Activated naive CD4-positive, alpha-beta T cell treated with anti-CD3 and anti-CD28 coated beads, Interleukin-2, amount 10 ng/mL, durations not matched to agents 7 days and 5 days (primary cell): ENCODE measurements at regions not wholly inside any gene's neighbourhood (a gene's known extent, or its start where the extent isn't known, plus 50 kb on each side); places are given as distances from the start of the nearest gene placed in this dataset.

Experiments used
- CTCF ChIA-PET: fragments of 350-600 bp; sonication (Branson Sonifier 250); formaldehyde crosslinking; loops from one replicate; lab custom pipeline; 2021; ENCODE audit warnings: antibody characterized with exemption; lab: Charles Lee
- DNase-seq: peaks from one replicate; pipeline ENCODE4 v3.0.0-alpha.2; 2020
- H3K27ac Mint-ChIP-seq: one replicate; pipeline ENCODE4 v1.8.0; 2021; ENCODE audit warnings: mild to moderate bottlenecking, moderate library complexity, mixed read lengths
- H3K27me3 Mint-ChIP-seq: one replicate; pipeline ENCODE4 v1.8.0; 2021; ENCODE audit warnings: mild to moderate bottlenecking, mixed read lengths
- H3K36me3 Mint-ChIP-seq: one replicate; pipeline ENCODE4 v1.8.0; 2021; ENCODE audit warnings: mixed read lengths
- H3K4me1 Mint-ChIP-seq: one replicate; pipeline ENCODE4 v1.8.0; 2021; ENCODE audit warnings: mixed read lengths
- H3K4me3 Mint-ChIP-seq: one replicate; pipeline ENCODE4 v1.8.0; 2021; ENCODE audit warnings: mild to moderate bottlenecking, moderate library complexity, mixed read lengths
- H3K9me3 Mint-ChIP-seq: one replicate; pipeline ENCODE4 v1.8.0; 2021; ENCODE audit warnings: mixed read lengths

DNA sequence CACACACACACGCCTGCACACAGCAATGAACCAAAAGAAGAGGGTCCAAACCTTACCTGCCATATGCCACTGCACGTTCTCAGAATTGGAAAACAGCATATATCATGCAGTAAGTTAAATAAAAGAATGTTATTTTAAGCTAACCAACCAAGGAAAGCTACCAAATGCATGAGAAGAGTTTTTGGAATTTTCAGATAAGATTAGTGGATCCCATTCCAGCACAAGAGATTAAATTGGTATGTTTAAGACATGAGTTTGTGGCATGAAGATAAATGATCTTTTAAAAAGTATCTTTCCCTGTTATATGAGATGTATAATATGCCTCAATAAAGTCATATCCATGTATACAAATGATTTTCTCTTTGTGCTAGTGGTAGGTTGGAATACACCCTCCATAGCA lies 811.4 kb downstream of the NR2F2 start:
- Mint-ChIP-seq H3K27me3 (no peaks in the 10 kb centered on the region), H3K36me3 (no peaks in the 10 kb centered on the region), H3K9me3 (peaks cover 2% of the 10 kb centered on the region), H3K4me1 (no peaks in the 10 kb centered on the region), H3K4me3 (no peak overlapping the region), H3K27ac (no peak overlapping the region)
- no peak for DNase-seq
- CTCF ChIA-PET = no interaction called here

DNA sequence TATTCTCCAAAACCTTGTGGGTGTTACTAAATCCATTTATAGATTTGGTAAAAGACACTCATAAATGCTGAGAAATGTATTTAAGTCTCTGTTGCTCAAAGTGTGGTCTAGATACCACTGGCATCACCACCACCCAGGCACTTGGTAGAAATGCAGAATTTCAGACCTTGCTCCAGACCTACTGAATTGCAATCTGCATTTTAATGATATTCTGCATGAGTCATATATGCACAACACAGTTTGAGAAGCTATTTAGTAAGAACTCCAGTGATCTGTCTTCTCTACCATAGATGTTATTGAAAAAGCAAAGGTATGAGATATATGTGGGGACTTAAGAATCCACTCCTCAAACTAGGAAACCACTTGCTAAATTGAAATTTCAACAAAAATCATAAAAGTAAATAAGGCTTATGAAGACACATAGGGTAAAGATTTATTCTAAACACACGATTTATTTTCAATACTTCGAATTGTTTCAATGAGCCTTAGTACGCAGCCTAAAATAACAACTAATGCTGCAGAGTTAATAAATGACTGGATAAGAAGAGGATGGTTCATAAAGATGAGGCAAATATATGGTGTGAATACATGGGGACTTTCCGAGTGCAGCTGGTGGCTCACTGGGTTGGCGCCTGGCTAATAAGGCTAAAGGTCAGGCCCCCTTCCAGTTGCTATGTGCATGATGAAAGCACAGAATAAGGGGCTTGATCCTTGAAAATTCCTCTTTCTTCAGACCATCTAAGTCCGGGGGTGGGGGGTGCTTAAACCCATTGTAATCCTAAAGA lies 813.3 kb downstream of the NR2F2 start:
- H3K9me3 Mint-ChIP-seq = peaks cover 4% of the 10 kb centered on the region
- no peaks in the 10 kb centered on the region for H3K27me3 Mint-ChIP-seq
- no peak for DNase-seq
- no peaks in the 10 kb centered on the region for H3K4me1 Mint-ChIP-seq
- no peak overlapping the region for H3K4me3 Mint-ChIP-seq
- no peak overlapping the region for H3K27ac Mint-ChIP-seq
- no peaks in the 10 kb centered on the region for H3K36me3 Mint-ChIP-seq
- CTCF ChIA-PET = interaction anchor here (0.7 kb wide), 1 partner anchor 19 kb away, joined by 4 read pairs; no protein-coding TSS in a partner anchor

DNA sequence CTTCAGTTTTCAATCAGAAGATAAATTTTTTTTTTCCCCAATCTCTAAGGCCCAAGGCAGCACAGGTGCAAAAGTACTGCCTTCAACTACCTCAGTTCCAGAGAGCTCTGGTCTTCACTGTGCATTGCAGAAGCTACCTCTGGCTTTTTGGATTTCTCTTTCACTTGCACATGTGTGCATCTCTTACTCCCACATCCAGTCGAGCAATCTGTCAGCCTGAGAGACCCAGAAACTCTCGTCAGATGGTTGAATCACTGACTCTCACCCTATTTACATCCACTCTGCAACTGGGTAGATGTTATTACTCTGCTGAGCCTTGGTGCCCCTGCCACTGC lies 813.8 kb downstream of the NR2F2 start:
- Mint-ChIP-seq H3K4me3 (no peak overlapping the region), H3K27ac (no peak overlapping the region), H3K4me1 (no peaks in the 10 kb centered on the region), H3K36me3 (no peaks in the 10 kb centered on the region), H3K27me3 (no peaks in the 10 kb centered on the region), H3K9me3 (peaks cover 4% of the 10 kb centered on the region)
- DNase-seq = no peak
- CTCF ChIA-PET = interaction anchor here (0.7 kb wide), 1 partner anchor 18 kb away, joined by 4 read pairs; no protein-coding TSS in a partner anchor

DNA sequence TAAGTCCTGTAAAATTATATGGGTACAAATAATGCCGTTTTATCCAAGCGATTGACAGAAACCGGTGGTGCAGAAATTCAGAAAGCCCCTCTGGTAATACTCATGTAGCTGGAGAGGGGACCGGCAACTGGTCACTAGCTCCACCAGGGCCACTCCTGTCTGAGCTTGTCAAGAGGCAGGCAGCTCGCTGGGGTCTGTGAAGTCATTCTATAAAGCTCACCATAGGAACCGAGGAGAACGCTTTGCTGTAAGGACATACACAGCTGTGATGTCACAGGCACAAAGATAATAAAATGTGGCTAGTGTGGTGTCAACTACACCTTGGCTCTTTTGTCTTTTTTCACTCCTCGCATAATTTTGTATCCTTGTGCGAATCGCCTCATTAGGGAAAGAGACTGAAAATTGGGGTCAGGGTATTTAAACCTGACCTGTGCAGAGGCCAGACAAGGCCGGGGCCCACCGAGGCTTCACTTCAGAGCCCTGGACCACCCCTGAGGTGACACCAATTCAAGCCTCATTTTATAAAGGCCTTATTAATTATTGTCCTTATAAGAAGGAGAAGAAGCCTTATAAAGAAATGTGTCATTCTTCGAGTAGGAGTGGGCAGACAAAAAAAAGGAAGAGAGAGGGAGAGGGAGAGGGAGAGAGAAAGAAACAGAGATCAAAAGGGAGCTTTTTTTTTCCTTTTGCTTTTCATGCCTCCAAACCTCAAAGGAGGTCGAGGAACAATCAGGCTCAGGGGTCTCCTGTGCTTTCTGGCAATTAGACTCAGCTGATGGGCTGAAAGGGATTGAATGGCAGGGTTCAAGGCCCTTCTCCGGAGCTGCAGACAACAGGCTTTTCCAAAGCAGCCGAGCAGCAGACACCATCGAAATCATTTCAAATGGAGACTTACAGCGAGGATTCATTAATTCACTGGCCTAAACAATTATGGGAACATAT lies 813.3 kb upstream of the ARRDC4 start:
- CTCF ChIA-PET = no interaction called here
- Mint-ChIP-seq H3K4me3 (no peak overlapping the region), H3K4me1 (no peaks in the 10 kb centered on the region), H3K36me3 (no peaks in the 10 kb centered on the region), H3K27me3 (no peaks in the 10 kb centered on the region), H3K27ac (no peak overlapping the region), H3K9me3 (peaks cover 6% of the 10 kb centered on the region)
- DNase-seq = no peak

DNA sequence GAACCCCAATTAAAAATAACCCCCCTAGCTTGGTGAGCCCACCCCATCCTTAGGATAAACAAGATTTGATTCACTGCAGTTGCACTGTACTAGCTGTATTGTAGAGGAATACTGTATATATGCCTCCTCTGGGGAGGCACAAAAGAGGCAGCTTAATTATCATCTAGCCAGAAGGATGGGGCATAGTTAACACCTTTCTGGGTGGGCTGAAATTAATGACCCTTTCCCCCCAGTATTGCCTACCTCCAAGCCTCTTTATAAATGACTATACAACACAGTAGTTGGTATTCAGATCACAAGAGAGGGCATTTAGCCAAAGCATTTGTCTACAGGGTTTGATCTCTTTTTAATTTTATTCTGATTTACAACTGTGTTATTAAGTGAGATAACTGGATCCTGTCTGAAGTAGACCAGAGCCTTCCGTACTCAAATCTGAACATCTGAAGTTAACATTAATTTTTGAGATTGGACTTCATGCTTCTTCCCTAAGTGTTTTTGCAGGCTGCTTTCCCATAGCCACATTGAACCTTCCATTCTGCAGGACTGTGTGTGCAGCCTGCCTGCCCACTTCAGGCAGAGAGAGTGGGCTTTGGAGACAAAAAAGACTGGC lies 807.0 kb upstream of the ARRDC4 start:
- no peaks in the 10 kb centered on the region for H3K36me3 Mint-ChIP-seq
- CTCF ChIA-PET = no interaction called here
- H3K4me1 Mint-ChIP-seq = no peaks in the 10 kb centered on the region
- DNase-seq = no peak
- H3K4me3 Mint-ChIP-seq = no peak overlapping the region
- no peak overlapping the region for H3K27ac Mint-ChIP-seq
- no peaks in the 10 kb centered on the region for H3K27me3 Mint-ChIP-seq
- H3K9me3 Mint-ChIP-seq = peaks cover 3% of the 10 kb centered on the region

DNA sequence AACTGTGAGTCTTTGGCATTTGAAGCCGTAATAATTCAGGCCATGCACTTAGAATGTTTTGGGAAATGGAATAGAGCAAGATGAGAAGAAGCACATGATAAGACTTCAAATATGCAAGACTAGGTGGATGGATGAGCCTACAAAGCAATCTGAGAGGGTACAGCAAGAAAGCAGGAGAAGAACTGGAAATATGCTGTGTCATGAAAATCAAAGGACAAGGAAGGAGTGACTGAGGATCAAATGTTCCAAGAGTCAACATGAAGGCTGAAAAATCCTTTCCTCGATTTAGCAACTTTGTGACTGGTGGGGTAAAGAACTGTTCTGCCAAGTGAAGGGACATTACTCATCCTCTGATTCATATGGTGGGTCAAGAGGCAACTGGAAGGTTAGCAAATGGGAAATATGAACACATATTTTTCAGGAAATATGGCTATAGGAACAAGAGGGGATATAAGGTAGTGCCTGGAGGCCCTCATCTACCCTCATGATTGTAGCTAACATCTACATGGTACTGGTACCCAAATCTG lies 803.7 kb upstream of the ARRDC4 start:
- DNase-seq = no peak
- no peak overlapping the region for H3K27ac Mint-ChIP-seq
- no peaks in the 10 kb centered on the region for H3K27me3 Mint-ChIP-seq
- H3K4me3 Mint-ChIP-seq = no peak overlapping the region
- no peaks in the 10 kb centered on the region for H3K4me1 Mint-ChIP-seq
- no peaks in the 10 kb centered on the region for H3K36me3 Mint-ChIP-seq
- CTCF ChIA-PET = no interaction called here
- H3K9me3 Mint-ChIP-seq = no peaks in the 10 kb centered on the region

DNA sequence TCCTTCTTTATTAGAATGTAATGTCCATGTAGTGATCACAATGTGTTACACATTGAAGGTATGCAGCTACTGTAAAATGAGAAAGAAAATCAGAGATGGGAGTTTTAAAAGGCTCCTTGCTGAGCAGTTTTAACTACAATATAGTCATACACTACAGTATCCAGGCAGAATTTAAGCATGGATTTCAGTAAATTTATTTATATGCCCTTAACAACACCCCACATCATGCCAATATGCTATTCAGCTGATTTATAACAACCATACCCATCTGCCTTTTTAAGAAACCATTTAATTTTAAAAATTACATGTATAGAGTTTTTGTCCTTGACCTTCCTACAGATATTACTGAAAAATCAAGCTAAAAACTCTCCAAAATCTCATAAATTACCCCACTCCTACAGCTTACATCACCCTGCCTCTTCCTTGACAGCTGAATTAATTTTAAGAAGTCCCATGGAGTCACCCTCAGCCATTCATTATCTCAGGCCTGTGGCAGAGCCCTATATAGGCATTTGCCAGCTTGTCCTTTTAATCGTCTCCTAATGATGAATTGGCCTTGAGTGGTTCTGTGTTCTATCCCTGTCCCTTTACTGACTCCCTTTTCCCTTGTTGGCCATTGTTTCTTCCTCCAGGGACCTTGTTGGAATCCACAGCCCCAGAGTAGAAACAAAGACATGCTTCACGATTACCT lies 797.6 kb upstream of the ARRDC4 start:
- Mint-ChIP-seq H3K36me3 (no peaks in the 10 kb centered on the region), H3K4me3 (no peak overlapping the region), H3K27ac (no peak overlapping the region), H3K9me3 (no peaks in the 10 kb centered on the region), H3K4me1 (no peaks in the 10 kb centered on the region), H3K27me3 (no peaks in the 10 kb centered on the region)
- CTCF ChIA-PET = interaction anchor here (0.6 kb wide), 1 partner anchor 18 kb away, joined by 4 read pairs; no protein-coding TSS in a partner anchor
- DNase-seq = no peak

DNA sequence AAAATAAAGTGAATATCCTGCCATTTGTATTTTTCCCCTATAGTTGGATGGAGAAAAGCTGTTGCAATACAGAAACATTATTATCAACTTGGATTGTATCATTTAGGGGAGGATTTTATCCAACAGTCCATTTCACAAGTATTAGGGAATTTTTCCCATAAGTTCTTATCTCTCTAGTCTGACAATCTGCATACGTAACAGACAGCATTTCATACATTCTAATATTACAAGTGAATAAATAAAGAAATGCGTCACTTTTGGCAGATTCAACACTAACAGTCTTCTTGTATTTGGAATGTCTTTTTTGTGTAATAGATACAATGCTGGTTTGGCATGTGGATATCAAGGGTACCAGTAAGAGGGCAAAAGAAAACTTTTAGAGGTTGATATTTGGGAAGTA lies 795.3 kb upstream of the ARRDC4 start:
- CTCF ChIA-PET = no interaction called here
- no peak overlapping the region for H3K27ac Mint-ChIP-seq
- no peaks in the 10 kb centered on the region for H3K4me1 Mint-ChIP-seq
- H3K4me3 Mint-ChIP-seq = no peak overlapping the region
- no peaks in the 10 kb centered on the region for H3K27me3 Mint-ChIP-seq
- no peak for DNase-seq
- no peaks in the 10 kb centered on the region for H3K9me3 Mint-ChIP-seq
- no peaks in the 10 kb centered on the region for H3K36me3 Mint-ChIP-seq

DNA sequence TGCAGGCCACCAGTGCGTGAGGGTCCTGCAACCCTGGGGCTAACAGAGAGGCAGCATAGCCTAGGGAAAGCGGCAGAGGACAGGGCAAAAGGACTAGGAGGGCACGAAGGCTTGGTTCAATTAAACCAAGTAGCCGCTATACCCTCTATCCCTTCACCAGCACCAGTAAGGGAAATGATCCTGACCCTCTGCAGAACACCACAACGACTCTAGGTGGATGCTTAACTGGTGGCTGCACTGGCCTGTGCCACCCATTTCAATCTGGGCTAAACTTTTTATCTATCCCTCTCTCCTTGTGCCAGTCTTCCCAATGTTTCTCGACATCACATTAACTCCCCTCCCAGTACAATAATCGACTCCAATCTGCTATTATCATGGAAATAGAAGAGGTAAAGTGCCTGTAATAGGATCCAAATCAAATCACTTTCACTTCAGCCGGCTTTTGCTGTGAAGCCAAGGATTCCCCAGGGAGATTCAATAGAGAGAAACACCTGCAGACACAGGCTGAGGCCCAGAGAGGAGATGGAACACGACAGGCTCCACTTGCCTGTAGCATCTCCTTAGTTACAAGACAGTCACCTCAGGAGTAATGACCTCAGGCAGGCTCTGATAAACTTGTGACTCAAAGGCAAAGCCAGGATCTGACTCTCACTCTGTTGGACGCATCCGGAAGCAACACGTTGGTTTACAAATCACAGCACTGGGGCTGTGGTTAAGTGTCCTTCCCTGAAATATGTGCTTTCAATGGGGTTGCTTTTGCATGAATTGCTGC lies 791.6 kb upstream of the ARRDC4 start:
- Mint-ChIP-seq H3K4me3 (no peak overlapping the region), H3K4me1 (no peaks in the 10 kb centered on the region)

DNA sequence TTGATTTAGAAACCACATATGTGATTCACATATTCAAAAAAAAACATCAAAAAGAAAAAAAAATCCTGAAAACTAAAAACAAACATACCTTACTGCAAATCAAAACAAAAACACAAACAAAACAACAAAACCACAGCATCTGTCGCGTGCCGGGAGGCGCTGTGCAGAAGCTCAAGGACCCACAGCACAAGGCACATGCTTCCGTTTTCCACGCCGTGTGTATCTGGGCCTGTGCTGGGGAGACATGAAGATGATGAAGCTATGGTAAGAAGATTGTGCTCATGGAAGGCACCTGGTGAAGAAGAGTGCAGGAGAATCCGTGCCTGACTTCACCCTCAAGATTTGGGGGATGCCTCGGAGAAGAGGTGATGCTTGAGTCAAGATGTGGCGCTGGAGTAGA lies 788.9 kb upstream of the ARRDC4 start:
- Mint-ChIP-seq H3K27ac (no peak overlapping the region), H3K4me1 (no peaks in the 10 kb centered on the region), H3K36me3 (no peaks in the 10 kb centered on the region), H3K27me3 (no peaks in the 10 kb centered on the region), H3K4me3 (no peak overlapping the region), H3K9me3 (no peaks in the 10 kb centered on the region)
- no peak for DNase-seq
- CTCF ChIA-PET = no interaction called here

More for the DNA sequence above, 791.6 kb upstream of the ARRDC4 start:
- no peaks in the 10 kb centered on the region for H3K9me3 Mint-ChIP-seq
- no peaks in the 10 kb centered on the region for H3K27me3 Mint-ChIP-seq
- H3K36me3 Mint-ChIP-seq = no peaks in the 10 kb centered on the region
- CTCF ChIA-PET = no interaction called here
- H3K27ac Mint-ChIP-seq = no peak overlapping the region
- no peak for DNase-seq

DNA sequence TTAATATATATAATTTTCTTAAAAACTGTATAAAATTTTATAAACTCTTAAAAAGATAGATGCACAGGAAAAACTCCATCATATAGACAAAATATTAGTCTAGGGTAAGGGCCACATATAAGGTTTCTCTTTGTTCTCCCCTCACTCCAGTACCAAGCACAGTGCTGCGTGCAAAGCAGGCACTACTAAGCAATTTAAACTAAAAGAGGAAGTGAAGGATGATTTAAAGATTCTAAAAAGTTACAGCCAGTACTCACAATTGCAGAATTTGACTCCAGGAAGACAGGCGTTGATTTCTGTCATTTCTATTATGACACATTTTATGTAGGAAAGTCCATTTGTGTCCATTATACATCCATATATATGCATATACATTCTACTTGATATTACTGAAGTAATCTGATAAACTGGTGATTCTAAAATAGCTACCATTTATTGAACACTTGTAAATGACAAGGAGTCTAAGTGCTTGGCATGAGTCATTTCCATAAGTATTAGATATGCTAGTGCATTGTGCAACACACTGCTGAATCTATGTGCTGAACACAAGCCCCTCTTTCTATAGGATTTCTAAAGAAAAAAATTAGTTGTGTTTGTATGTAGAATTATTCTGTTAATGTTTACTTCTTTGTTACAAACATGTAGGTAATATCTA lies 785.5 kb upstream of the ARRDC4 start:
- Mint-ChIP-seq H3K27me3 (no peaks in the 10 kb centered on the region), H3K27ac (no peak overlapping the region), H3K4me1 (no peaks in the 10 kb centered on the region), H3K36me3 (no peaks in the 10 kb centered on the region), H3K4me3 (no peak overlapping the region), H3K9me3 (no peaks in the 10 kb centered on the region)
- no peak for DNase-seq
- CTCF ChIA-PET = no interaction called here

DNA sequence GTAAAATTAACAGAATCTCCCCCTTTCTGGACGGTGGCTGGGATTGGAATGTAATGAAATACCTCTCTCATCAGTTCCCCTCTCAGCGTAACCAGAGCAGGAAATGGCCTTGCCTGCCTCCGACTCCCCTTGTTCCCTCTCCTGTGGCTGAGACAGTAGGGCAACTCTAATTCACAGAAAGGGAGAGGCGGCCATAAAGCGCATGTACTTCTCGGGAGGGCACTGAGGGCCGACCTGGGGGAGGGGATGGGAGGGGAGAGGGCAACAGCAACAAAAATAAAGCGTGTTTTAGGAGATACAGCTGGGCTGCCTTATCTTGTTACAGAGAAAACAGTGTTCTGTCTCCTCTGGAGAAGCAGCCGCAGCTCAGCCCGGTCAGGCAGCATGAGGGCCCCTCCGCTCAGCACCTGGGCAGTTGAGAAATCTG lies 783.3 kb upstream of the ARRDC4 start:
- no peaks in the 10 kb centered on the region for H3K36me3 Mint-ChIP-seq
- H3K27me3 Mint-ChIP-seq = no peaks in the 10 kb centered on the region
- no peak overlapping the region for H3K27ac Mint-ChIP-seq
- DNase-seq = no peak
- no peaks in the 10 kb centered on the region for H3K9me3 Mint-ChIP-seq
- CTCF ChIA-PET = no interaction called here
- H3K4me1 Mint-ChIP-seq = no peaks in the 10 kb centered on the region
- no peak overlapping the region for H3K4me3 Mint-ChIP-seq

DNA sequence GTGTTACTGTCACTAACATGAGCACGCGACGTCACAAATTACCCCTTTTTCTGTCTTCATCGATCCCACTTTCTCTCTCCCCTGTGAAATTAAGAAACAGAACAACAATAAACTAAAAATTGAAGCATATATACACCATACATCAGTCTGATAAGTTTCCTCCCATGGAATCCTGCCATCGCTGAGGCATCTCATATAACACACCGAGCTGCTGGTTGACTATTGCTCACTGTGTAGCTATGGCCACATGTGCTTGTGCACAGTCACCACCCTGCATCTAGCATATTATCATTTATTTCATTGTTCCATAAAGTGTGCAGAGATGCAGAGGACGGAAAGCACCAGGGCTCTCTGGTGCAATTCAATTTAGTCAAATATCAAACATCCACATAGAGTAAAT lies 777.9 kb upstream of the ARRDC4 start:
- CTCF ChIA-PET = no interaction called here

More for the DNA sequence above, 777.9 kb upstream of the ARRDC4 start:
- Mint-ChIP-seq H3K4me3 (no peak overlapping the region), H3K27ac (no peak overlapping the region), H3K4me1 (no peaks in the 10 kb centered on the region), H3K36me3 (no peaks in the 10 kb centered on the region), H3K9me3 (peaks cover 4% of the 10 kb centered on the region), H3K27me3 (no peaks in the 10 kb centered on the region)
- DNase-seq = no peak
